HT-29 (cell line): ENCODE measurements at regions not wholly inside any gene's neighbourhood (a gene's known extent, or its start where the extent isn't known, plus 50 kb on each side); places are given as distances from the start of the nearest gene placed in this dataset.
A peak's percentile ranks its signal among the peaks of the same experiment; 100 is the strongest.

Experiments
- DNase-seq: peaks from one replicate; pipeline ENCODE4 v3.0.0-alpha.2; 2015; ENCODE audit warnings: low spot score

- no peak for DNase-seq
These were observed 832.6 kb upstream of the TMPRSS15 start for GRCh38 chr21:19236209-19236608.

- no peak for DNase-seq
These were observed 834.0 kb upstream of the TMPRSS15 start for GRCh38 chr21:19237608-19238007.

- DNase-seq = no peak
These were observed 836.1 kb upstream of the TMPRSS15 start for GRCh38 chr21:19239696-19240095.

GRCh38 chr21:19244502-19245187, 841.1 kb upstream of the TMPRSS15 start:
- DNase-seq = no peak

GRCh38 chr21:19245188-19245580, 841.6 kb upstream of the TMPRSS15 start:
- DNase-seq = no peak

GRCh38 chr21:19246018-19246417, 842.4 kb upstream of the TMPRSS15 start:
- no peak for DNase-seq

- no peak for DNase-seq
These were observed 853.5 kb upstream of the TMPRSS15 start for GRCh38 chr21:19256934-19257660.

GRCh38 chr21:19261731-19262376, 858.3 kb upstream of the TMPRSS15 start:
- no peak for DNase-seq

GRCh38 chr21:19266636-19267035, 863.1 kb upstream of the TMPRSS15 start:
- DNase-seq = no peak

- DNase-seq = no peak
These were observed 865.1 kb upstream of the TMPRSS15 start for GRCh38 chr21:19268686-19269085.

GRCh38 chr21:19275065-19275464, 871.5 kb upstream of the TMPRSS15 start:
- DNase-seq = no peak

- DNase-seq = no peak
These were observed 873.1 kb upstream of the TMPRSS15 start for GRCh38 chr21:19276665-19277064.

- DNase-seq = no peak
These were observed 883.3 kb upstream of the TMPRSS15 start for GRCh38 chr21:19286876-19287275.

- no peak for DNase-seq
These were observed 886.7 kb upstream of the TMPRSS15 start for GRCh38 chr21:19290328-19290727.

- DNase-seq = no peak
These were observed 916.7 kb upstream of the TMPRSS15 start for GRCh38 chr21:19320291-19320690.

GRCh38 chr21:19321688-19322087, 918.1 kb upstream of the TMPRSS15 start:
- no peak for DNase-seq

GRCh38 chr21:19322360-19322759, 918.8 kb upstream of the TMPRSS15 start:
- DNase-seq = peak; percentile 4

GRCh38 chr21:19326531-19327319, 923.1 kb upstream of the TMPRSS15 start:
- DNase-seq = no peak

- no peak for DNase-seq
These were observed 925.4 kb upstream of the TMPRSS15 start for GRCh38 chr21:19328954-19329353.

- DNase-seq = peak; percentile 1
These were observed 936.7 kb upstream of the TMPRSS15 start for GRCh38 chr21:19340303-19340702.

- no peak for DNase-seq
These were observed 937.4 kb upstream of the TMPRSS15 start for GRCh38 chr21:19340954-19341353.

- no peak for DNase-seq
These were observed 940.1 kb upstream of the TMPRSS15 start for GRCh38 chr21:19343711-19344110.
